HG02798 (cell line): ENCODE measurements at regions not wholly inside any gene's neighbourhood (a gene's known extent, or its start where the extent isn't known, plus 50 kb on each side); places are given as distances from the start of the nearest gene placed in this dataset.
"Not testable (repeated sequence)": the region's sequence is repeated elsewhere in the genome, so short reads cannot be mapped to it uniquely, and the experiment has no call there.

Experiments
- ATAC-seq: cut with Tn5 transposase; IDR thresholded peaks from one replicate; pipeline ENCODE4 v1.9.1; 2021; ENCODE audit warnings: mild to moderate bottlenecking; ENCODE audit not compliant: unreplicated experiment, poor library complexity

DNA sequence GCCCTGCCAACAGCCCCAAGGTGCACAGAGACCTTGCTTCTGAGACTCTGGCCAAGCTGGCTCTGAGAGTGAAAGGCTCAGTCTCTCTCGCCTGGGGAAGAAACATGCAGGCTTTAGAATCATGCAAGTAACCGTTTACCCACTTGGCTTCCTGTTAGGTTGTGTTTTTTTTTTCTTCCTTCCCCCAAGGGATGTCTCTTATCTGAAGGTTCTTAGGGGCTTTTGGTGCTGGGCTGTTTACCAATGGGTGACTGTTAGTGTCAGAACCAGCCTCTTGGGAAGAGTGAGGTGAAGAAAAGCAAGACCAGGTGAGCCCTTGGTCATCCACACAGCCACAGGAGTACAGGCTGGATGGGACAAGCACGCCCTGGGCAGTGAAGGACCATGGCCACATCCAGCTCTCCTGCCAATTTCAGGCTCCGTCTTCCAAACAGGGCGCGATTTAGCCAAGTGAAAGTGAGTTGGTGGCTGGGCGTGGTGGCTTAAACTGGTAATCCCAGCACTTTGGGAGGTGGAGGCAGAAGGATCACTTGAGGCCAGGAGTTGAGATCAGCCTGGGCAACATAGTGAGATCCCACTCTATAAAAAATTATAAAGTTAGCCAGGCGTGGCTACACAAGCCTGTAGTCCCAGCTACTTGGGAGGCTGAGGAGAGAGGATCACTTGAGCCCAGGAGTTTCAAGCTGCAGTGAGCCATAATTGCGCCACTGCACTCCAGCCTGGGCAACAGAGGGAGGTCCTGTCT lies 76.3 kb upstream of the CUX1 start:
- ATAC-seq: no peak

DNA sequence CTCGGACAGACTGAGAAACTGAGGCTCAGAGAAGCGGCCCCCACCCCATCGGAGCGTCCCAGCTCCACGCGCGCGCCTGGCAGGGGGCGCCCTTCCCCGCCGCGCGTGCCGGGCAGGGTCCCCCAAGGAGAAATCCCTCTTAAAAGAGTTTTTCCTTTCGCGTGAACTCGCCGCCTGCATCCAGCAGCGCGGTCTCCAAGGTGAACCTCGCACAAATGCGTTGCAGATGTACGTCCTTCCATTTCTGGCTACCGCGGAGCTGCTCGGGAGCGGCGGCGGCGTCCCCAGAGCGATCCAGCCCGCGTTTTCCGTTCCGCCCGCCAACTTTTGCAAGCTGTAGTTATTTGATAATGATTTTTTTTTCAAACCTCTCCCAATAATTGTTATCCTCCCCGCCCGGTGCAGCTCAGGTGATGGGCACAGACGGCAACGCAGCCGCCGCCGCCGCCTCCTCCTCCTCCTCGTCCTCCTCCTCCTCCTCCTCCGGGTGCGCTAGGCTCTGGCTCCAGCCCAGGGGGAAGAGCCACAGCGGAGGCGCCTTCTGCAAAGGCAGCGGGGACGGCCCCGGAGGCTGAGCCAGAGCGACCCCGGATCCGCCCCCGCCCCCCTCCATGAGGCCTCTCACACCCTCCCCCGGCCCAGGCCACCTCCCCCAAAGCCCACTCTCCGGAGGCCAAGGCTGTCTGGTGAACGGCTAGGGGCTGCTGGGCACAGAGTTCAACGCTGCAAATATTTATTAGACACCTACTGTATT lies 74.0 kb upstream of the CUX1 start:
- ATAC-seq: no peak

DNA sequence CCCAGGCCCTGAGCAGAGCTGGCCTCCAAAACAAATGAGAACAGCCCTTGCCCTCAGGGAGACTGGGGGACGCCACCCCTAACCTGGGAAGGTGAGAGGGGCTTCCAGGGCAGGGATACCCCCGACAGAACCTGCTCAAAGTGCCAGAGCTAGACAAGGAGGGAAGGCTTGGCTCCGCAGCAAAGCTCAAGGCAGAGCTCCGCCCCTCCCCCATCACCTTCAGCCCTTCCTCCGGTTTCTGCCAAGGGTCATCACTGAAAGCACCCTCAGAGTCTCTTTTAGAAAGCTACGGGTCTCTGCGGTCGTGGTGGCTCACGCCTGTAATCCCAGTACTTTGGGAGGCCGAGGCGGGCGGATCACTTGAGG lies 73.4 kb upstream of the CUX1 start:
- no peak for ATAC-seq

DNA sequence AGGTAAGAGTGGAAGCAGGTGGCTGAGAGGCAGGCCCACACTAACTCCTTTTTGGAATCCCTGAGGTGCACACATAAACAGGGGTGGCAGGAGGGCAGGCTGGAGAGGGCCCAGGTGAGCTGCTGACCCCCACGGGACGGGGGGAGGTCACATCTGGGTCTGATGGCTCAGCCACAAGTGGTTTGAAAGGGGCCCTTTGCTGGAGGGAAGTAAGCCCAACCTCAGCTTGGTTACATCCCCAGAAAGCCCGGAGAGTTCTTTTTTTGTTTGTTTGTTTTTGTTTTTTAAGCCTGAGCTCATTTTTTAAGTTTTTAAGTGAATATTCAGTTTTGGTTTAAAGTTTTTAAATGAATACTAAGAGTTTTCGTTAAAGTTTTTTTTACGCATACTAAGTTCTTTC lies 72.8 kb upstream of the CUX1 start:
- no peak for ATAC-seq

DNA sequence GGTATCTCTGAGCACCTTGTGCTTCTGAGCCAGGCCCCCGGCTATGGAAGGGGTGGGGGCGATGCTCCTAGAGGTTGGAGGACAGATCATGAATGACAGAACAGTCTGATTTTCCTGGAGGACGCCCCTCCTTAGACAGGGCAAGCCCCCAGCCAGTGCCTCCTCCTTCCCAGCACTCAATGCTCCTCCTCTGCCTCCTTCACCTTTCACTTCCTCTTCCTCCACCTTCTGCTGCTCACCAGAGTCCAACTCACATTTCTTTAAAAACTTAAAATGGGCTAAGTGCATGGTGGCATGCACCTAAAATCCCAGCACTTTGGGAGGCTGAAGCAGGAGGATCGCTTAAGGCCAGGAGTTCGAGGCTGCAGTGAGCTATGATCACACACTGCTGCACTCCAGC lies 71.1 kb upstream of the CUX1 start:
- ATAC-seq: peak; percentile 45

DNA sequence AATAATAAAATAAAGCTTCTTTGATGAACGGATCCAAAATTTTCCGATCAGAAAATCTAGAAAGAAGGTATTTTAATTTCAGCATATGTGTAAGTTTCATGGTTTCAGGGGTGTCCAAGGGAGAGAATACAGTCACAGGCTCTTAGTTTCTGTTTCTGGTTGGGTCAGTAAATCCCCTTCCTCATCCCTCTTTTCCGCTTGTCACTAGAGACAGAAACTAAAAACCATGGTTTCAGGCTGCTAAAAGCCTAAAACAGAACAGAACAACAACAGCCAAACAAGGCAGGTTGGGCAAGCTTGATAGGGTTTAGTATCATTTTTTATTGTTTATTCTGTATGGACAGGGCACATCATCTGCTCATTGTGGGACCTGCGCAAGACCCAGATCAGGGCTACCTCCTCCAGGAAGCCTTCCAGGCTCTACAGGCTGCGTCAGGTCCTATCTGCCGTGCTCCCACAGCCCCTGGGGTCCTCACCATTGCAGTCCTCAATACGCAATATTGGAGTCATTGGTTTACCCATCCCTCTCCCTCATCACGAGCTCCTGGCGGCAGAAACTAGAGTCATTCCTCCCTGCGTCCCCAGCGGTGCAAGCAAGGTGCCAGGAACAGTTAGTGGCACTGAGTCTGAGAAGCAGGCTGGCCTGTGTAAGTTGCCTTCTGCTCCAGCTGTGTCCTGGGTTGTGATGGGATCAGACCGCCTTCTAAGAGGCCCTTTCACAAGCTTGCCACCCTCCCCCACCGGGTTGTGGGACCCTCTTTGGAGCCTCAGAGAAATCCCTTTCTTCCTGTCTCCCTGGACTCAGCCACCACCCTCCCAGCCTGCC lies 70.2 kb upstream of the CUX1 start:
- no peak for ATAC-seq

DNA sequence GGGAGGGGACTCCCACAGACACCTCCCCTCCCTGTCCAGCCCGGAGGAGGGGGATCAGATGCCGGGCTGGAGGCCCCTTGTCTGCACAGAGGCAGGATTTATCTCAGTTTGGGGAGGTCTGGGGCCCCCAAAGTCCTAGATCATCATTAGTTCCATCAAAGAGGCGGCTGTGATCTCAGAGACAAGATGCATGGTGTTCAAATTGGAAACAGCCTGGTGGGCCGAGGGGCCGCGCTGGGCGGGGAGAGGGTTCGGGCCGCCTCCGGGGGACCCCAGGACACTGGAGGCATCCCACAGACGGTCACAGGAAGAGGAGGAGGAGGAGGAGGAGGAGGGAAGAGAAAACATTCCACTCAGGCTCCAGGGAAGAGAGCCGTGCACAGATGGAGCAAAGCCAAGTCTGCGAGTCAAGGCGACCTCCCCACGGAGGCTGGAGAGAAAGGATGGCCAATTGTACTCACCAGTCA lies 69.5 kb upstream of the CUX1 start:
- no peak for ATAC-seq

DNA sequence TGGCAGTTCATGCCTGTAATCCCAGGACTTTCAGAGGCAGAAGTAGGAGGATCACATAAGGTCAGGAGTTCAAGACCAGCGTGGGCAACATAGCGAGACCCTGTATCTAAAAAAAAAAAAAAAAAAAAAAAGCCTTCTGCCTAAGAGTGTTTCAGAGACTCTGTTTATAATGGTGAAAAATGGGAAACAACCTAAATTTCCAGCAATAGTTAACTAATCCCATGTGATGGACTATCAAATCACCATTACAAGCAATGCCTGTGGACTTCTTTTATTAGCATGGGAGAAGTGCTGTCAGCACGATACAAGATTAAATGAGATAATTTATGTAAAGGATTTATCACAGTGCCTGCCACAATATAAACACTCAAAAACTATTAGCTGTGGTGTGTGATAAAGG lies 67.5 kb upstream of the CUX1 start:
- no peak for ATAC-seq

DNA sequence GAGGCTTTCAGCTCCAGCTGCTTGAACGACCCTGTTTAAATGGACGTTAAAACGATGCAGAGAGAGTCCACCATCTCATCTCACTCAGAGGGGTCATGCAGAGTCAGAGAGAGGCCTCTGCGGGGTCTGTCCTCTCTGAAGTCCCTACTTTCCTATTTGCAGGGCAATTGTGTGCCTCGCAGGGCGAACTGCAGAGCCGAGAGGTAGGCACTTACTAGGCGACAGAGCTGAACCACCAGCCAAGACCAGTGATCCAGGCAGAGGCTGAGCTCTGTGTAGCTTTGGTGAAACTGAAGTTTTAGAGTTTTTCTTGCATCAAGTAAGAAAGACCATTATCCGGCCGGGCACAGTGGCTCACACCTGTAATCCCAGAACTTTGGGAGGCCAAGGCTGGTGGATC lies 64.1 kb upstream of the CUX1 start:
- no peak for ATAC-seq

DNA sequence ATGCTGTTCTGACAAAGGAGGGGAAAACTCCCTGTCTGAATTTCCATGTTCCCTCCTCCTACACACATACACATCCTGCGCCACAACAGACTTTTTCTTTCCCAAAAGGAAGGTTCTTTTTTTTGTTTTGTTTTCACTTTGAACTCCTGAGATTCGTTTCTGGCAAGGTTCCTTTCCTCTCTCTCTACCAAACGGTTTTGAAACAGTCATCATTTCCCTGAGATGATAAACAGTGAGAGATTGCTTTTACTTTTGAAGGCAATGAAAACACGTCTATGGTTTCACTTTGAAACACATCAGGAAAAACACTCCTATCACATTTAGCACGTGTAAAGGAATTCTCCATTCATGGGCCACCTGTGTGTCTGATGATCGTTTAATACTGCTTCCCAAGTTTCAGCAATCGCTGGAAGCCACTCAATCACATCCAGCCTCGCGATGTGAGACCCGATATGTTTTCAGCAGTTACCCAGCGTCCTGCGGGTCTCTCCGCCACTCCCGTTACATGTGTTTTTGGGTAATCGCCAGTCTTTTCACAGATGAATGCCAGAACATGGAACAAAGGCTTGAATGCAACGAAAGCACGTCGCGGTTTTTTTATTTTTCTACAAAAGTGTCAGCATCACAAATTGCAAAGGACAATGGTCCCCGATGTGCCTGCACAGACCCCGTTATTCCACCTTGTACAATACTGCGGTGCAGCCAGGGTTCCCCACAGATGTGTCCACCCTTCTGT lies 62.8 kb upstream of the CUX1 start:
- ATAC-seq: no peak

DNA sequence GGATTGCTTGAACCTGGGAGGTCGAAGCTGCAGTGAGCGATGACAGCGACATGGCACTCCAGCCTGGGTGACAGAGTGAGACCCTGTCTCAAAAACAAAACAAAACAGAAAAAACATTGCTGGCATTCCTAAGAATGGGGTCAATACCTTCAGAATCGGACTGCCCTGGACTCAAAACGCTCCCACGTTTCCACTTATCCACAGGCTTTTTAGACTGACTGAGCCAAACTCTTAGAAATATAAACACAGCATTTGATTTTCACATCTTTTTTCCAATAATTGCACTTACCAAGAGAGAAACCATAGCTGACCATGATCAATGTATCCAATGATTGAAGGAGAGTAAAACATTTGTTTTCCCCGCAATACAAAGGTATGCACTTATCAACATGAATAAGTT lies 59.5 kb upstream of the CUX1 start:
- ATAC-seq: no peak

DNA sequence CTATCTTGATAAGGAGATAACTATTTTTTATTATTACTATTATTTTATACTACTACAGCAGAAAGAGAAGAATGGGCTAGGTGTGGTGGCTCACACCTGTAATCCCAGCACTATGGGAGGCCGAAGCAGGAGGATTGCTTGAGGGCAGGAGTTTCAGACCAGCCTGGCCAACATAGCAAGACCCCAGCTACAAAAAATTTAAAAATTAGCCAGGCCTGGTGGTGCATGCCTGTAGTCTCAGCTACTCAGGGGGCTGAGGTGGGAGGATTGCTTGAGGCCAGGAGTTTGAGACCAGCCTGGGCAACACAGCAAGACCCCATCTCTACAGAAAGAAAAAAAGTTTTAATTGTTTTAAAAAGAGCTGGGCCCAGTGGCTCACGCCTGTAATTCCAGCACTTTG lies 58.9 kb upstream of the CUX1 start:
- not testable (repeated sequence) for ATAC-seq

DNA sequence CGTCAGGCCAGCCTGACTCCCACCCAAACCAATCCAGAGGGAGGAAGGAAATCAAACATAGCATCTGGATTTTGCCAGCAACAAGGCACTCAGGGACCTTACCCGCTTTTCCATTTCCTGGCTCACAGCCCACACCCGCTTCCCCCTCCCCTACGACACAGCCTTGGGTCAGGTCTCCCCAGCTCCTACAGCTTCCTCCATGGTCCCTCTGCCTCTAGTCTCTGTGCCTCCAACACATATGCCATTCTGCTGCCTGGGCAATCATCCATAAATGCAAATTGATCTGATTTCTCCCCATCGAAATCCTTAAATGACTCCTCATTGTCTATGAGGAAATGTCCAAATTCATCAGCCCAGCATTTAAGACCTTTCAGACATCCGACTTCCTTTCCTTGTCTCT lies 53.2 kb upstream of the CUX1 start:
- ATAC-seq: no peak

DNA sequence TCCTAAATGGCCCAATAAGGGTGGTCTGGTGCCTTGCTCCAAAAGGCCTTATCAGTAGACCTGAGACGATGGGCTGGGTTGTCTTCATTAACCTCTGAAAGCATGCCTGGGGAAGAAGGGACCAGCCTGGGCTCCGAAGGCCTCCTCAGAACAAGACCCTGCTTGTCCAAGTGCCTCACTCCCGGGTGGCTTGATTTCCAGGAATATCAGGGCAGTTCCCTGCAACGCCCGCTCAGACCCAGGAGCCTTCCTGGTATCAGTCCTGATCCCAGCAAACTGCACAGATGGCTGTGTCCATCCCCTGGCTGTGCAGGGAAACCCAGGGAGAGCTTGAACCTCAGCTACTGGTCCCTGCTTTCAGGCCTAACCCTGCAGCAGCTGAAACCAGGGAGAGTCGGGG lies 49.9 kb upstream of the CUX1 start:
- ATAC-seq: no peak
